Brain microvascular endothelial cell (primary cell): ENCODE measurements at regions not wholly inside any gene's neighbourhood (a gene's known extent, or its start where the extent isn't known, plus 50 kb on each side); places are given as distances from the start of the nearest gene placed in this dataset.

Source experiments
- DNase-seq: peaks from one replicate; pipeline ENCODE4 v3.0.0-alpha.2; 2020
- H3K27ac ChIP-seq: fragments of 250-450 bp; sonication (Bioruptor Pico); 2 replicates; pipeline ENCODE4 v1.5.1; 2020; ENCODE audit warnings: mild to moderate bottlenecking, moderate library complexity
- H3K27me3 ChIP-seq: fragments of 250-450 bp; sonication (Bioruptor Pico); replicated peaks from 2 replicates; pipeline ENCODE4 v1.5.1; 2020; ENCODE audit warnings: mild to moderate bottlenecking
- H3K36me3 ChIP-seq: fragments of 250-450 bp; sonication (Bioruptor Pico); replicated peaks from 2 replicates; pipeline ENCODE4 v1.5.1; 2020; ENCODE audit warnings: mild to moderate bottlenecking
- H3K4me3 ChIP-seq: 2 replicates; pipeline ENCODE4 v1.5.1; 2011; ENCODE audit warnings: low read depth, mild to moderate bottlenecking, control low read depth, low read length, moderate library complexity
- CTCF ChIP-seq: IDR thresholded peaks from 2 replicates; pipeline ENCODE4 v1.5.1; 2011; ENCODE audit warnings: low read depth, mild to moderate bottlenecking, moderate library complexity, low read length, control low read depth, inconsistent platforms; ENCODE audit errors: missing control alignments
- in situ Hi-C: cut with HindIII; loops from 2 replicates; pipeline ENCODE4 v1.10.0; 2017; ENCODE audit warnings: low sequenced_read_pairs, low pct_ligation_motif_present

DNA sequence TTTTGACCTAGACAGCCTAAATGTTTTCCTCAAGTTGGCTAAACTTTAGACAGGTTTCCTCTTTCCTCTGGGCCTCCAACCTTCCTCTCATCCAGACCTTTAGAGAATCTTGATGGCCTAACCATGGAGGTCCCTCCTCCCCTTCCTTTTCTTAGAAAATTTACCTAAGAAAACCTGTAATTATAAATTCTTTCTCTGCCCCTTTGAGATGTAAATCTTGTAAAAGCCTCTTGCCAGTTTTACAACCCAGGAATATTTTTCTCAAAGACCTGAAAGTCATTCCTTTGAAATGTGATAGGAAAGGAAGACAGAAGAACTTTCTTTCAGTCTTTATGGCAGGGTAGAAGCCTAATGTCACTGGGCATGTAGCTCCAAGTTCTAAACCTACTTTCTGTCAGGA, 1752.6 kb upstream of the C9orf72 start:
- Histone ChIP-seq H3K27me3 (no peaks in the 10 kb centered on the region), H3K27ac (no peak overlapping the region), H3K4me3 (no peak overlapping the region), H3K36me3 (no peaks in the 10 kb centered on the region)
- no peak for DNase-seq
- in situ Hi-C loops = no loop called here
- no peak for TF ChIP-seq CTCF

GRCh38 chr9:29332789-29333188, 1759.5 kb upstream of the C9orf72 start:
- no peaks in the 10 kb centered on the region for H3K27me3 ChIP-seq
- in situ Hi-C loops = no loop called here
- no peak overlapping the region for H3K4me3 ChIP-seq
- no peak for TF ChIP-seq CTCF
- DNase-seq = peak; percentile 53
- no peaks in the 10 kb centered on the region for H3K36me3 ChIP-seq
- H3K27ac ChIP-seq = peak overlapping the region; percentile 33

GRCh38 chr9:29336281-29336680, 1763.0 kb upstream of the C9orf72 start:
- Histone ChIP-seq H3K27me3 (no peaks in the 10 kb centered on the region), H3K4me3 (no peak overlapping the region), H3K27ac (no peak overlapping the region), H3K36me3 (no peaks in the 10 kb centered on the region)
- in situ Hi-C loops = no loop called here
- no peak for TF ChIP-seq CTCF
- no peak for DNase-seq

GRCh38 chr9:29339387-29339786, 1766.1 kb upstream of the C9orf72 start:
- Histone ChIP-seq H3K27me3 (no peaks in the 10 kb centered on the region), H3K4me3 (no peak overlapping the region), H3K36me3 (no peaks in the 10 kb centered on the region), H3K27ac (no peak overlapping the region)
- in situ Hi-C loops = no loop called here
- no peak for DNase-seq
- TF ChIP-seq CTCF = no peak

DNA sequence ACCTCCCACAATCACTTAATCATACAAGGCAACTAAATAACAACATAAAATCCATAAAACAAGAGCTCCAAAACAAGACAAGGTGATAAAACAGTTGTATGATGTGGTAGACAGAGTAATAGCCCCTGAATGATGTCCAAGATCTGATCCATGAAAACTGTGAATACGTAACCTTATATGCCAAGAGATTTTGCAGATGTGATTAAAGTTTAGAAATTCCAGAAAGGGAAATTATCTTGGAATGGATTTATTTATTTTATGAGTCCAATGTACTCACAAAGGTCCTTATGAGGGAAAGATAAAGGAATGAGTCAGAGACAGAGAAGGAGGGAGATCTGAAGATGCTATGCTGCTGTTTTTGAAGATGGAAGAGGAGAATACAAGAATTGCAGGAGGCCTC, 1775.7 kb upstream of the C9orf72 start:
- H3K27me3 ChIP-seq = no peaks in the 10 kb centered on the region
- no peak overlapping the region for H3K4me3 ChIP-seq
- H3K36me3 ChIP-seq = no peaks in the 10 kb centered on the region
- no peak for TF ChIP-seq CTCF
- no peak for DNase-seq
- in situ Hi-C loops = no loop called here
- H3K27ac ChIP-seq = no peak overlapping the region

DNA sequence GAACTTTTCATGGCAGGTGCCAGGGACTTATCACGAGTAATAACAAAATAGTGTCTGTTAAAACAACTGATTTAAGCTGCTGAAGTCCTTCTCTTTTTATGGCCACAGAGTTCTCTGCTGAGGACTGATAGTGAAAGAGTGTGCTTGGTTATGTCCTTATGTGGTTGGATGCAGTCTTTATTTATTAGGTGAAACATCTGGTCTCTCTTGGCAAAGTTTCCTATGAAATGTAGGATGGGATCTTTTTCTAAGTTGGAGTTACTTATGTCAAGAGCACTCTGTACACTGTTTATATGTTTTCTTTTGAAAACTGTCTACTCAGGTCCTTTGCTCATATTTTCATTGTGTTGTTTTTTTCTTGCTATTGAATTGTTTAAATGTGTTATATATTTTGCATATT, 1816.1 kb upstream of the C9orf72 start:
- Histone ChIP-seq H3K36me3 (no peaks in the 10 kb centered on the region), H3K4me3 (no peak overlapping the region), H3K27ac (no peak overlapping the region), H3K27me3 (no peaks in the 10 kb centered on the region)
- in situ Hi-C loops = no loop called here
- no peak for TF ChIP-seq CTCF
- no peak for DNase-seq
